ENCODE measurements at regions not wholly inside any gene's neighbourhood (a gene's known extent, or its start where the extent isn't known, plus 50 kb on each side); places are given as distances from the start of the nearest gene placed in this dataset.

DNA sequence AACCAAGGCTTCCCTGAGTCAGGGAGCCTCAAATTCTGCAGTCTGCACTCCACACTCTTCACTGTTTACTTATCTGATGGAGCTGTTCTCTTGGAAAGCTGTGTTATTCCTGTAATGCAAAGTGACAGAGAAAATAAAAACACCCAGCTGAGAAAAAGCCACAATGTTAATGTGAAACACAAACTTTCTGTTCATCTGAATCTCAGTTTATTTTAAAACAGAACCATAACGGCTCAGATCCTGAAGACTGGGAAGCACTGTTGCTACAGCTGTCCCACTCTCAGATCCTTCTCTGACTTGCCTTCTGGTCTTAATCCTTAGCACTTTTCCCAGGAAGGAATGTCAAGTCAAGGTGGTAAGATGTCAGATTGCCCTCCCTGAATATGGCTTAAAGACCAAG is 736.6 kb downstream of the DHX35 start:
- DNase-seq (ENCODE audit: low spot score) (no peak), ATAC-seq (ENCODE audit: low FRiP score) (no peak)
- TF ChIP-seq, protein P1, sequence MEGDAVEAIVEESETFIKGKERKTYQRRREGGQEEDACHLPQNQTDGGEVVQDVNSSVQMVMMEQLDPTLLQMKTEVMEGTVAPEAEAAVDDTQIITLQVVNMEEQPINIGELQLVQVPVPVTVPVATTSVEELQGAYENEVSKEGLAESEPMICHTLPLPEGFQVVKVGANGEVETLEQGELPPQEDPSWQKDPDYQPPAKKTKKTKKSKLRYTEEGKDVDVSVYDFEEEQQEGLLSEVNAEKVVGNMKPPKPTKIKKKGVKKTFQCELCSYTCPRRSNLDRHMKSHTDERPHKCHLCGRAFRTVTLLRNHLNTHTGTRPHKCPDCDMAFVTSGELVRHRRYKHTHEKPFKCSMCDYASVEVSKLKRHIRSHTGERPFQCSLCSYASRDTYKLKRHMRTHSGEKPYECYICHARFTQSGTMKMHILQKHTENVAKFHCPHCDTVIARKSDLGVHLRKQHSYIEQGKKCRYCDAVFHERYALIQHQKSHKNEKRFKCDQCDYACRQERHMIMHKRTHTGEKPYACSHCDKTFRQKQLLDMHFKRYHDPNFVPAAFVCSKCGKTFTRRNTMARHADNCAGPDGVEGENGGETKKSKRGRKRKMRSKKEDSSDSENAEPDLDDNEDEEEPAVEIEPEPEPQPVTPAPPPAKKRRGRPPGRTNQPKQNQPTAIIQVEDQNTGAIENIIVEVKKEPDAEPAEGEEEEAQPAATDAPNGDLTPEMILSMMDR (IDR thresholded peaks at IDR 0.05): no peak

DNA sequence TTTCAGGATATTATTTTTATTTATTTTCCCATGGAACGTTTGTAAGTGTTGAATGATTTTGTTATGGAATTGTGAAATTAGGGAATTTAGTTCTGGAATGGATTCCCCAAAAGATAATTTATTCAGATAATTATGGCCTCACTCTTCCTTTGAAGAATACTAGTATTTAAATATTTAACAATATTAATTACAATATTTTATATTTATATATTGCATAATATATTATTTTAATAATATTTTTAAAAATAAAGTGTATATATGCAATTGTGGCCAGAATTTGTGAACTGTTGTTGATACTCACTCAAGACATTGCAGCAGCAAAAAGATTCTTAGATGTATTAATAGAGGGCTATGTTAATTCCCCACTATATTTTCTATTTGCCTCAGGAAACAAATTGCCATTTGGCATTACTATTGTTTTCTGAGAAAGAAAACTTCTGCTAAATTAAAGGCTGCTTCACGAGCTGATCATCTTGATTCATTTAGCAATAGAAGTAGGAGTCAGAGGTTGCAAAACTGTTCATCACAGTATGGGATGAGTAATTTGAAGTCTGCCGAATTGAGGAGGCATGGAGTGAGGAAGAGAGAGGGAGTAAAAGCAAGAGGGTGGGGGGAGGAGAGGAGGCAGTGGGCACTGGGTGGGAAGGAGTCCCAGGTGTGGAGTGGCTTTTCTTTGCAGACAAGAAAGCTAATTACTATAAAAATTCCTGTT is 729.2 kb downstream of the DHX35 start:
- DNase-seq (ENCODE audit: low spot score) (no peak), ATAC-seq (ENCODE audit: low FRiP score) (no peak)
- TF ChIP-seq, protein P1 (IDR thresholded peaks at IDR 0.05): no peak

DNA sequence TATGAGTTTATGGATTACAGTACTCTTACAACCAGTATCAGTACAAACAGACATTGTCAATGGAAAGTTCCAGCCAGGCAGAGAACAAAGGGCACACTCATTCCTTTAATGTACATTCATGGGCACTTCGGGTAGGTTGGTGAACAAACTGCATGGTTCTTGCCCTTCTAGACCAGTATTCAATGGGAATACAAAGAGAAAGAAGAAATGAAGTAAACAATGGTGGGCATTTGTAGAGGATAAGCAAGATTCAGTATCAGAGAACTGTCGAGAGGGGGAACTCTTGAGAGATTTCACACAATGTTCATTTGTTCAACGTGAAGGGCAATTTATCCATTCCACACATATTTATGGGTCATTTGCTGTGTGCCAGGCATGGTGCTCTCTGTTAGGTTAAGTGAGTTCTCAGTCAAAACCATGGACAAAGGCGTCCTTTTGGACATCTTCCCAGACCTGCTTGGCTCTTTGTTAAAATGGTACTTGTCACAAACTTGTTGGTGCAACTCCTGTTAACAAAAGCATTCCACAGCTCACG is 714.8 kb downstream of the DHX35 start:
- no peak for DNase-seq (ENCODE audit: low spot score)
- ATAC-seq (ENCODE audit: low FRiP score): no peak
- TF ChIP-seq, protein P1 (IDR thresholded peaks at IDR 0.05): no peak

DNA sequence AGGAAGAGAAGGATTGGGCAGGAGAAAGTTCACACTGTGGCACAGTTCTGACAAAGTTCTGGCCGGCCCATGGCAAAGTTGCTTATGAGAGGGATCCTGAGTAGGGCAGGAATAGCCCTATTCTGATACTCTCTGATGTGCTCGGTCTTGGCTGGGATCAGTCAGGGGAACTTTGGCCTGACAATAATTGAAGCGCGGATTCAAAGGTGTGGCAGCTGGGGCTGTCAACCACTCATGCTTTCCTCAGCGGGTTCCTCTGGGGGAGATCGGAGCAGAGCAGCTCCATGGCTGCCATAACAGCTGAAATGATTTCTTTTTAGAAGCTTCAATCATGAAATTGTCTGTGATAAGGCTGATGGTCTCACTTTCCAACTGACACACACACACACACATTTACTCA is 714.1 kb downstream of the DHX35 start:
- TF ChIP-seq, protein P1 (IDR thresholded peaks at IDR 0.05): no peak
- no peak for ATAC-seq (ENCODE audit: low FRiP score)
- DNase-seq (ENCODE audit: low spot score): no peak

DNA sequence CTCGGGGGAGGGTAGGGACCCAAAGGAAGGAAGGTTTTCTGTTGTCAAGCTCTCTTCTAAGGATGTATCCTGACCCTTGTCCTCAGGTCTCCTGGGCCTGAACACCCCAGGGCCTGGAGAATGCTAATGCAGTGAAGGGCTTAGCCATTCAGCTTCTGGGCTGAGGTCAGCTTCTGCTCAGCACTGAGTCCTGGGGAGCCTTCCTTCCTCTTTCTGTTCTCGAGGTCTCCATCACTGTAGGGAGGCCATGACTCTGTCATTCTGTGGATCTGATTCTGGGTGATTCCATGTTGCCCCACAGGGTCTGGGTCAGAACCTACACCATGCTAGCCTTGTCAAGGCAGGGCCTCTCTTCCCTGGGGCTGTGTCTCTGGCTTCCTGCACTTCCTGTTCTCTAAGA is 712.7 kb downstream of the DHX35 start:
- ATAC-seq (ENCODE audit: low FRiP score) (no peak), DNase-seq (ENCODE audit: low spot score) (no peak)
- TF ChIP-seq, protein P1 (IDR thresholded peaks at IDR 0.05): no peak

DNA sequence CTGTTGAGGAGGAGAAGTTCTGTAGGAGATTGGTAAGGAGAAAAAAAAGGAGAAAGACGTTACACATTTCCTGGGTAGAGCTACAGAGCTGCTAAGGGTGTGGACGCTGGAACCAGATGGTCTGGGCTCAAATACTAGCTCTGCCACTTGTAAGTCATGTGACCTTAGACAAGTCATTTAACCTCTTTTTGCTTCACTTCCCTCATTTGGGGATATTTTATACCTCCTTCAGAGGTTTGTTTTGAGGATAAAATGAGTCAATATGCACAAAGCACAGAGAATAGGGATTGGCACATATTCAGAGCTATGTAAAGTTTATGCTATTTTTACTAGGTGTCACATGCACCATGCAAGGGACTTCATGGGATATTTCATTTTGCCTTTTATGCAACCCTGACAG is 708.8 kb downstream of the DHX35 start:
- TF ChIP-seq, protein P1 (IDR thresholded peaks at IDR 0.05): no peak
- no peak for DNase-seq (ENCODE audit: low spot score)
- ATAC-seq (ENCODE audit: low FRiP score): no peak

DNA sequence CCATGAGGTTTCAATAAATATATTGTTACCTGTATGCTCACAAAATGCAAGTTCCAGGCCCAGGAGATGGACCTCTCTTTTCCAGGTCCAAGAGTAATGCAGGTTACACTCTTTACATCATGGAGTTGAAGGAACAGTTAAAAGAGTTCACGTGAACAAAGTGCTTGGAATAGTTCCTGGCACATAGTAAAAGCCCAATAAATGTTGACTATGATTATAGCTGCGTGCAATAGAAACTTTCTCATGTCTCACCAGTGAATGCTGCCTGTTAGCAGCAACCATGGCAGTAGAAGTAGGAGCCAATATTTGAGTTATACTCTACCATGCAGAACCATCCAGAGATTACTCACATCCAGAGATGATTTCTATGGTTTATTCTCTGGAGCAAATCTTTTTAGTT is 707.5 kb downstream of the DHX35 start:
- no peak for DNase-seq (ENCODE audit: low spot score)
- no peak for ATAC-seq (ENCODE audit: low FRiP score)
- TF ChIP-seq, protein P1 (IDR thresholded peaks at IDR 0.05): no peak

Data from omental fat pad (tissue), 3 donors.